ENCODE measurements at regions not wholly inside any gene's neighbourhood (a gene's known extent, or its start where the extent isn't known, plus 50 kb on each side); places are given as distances from the start of the nearest gene placed in this dataset.
"Not testable (repeated sequence)": the region's sequence is repeated elsewhere in the genome, so short reads cannot be mapped to it uniquely, and the experiment has no call there.

DNA sequence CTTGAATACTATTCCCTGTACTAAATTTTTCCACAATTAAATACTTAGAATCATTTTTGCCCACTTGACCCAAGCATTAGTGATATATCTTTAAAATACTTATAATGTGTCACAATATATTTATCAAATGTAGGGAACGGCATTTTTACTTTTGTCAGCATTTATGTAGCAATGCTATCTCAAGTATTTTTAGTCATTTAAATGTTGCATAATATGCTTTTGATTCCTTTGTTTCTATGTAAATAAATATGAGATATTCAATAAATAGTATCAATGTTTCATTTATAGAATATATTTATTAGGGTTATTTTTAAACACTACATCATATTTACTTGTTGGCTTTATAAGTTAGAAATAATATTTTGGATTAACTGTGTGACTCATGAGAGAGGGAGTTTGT lies 199.7 kb upstream of the WSB1 start:
- TF ChIP-seq CTCF, POLR2A (IDR thresholded peaks at IDR 0.05): not testable (repeated sequence)
